Neuronal stem cell (in vitro differentiated cells): ENCODE measurements at regions not wholly inside any gene's neighbourhood (a gene's known extent, or its start where the extent isn't known, plus 50 kb on each side); places are given as distances from the start of the nearest gene placed in this dataset.
"Not testable (repeated sequence)": the region's sequence is repeated elsewhere in the genome, so short reads cannot be mapped to it uniquely, and the experiment has no call there.

Experiments used
- DNase-seq: peaks from one replicate; pipeline ENCODE4 v3.0.0-alpha.2; 2013; ENCODE audit warnings: low spot score
- H2AFZ ChIP-seq: one replicate; pipeline ENCODE4 v1.6.1; 2013; ENCODE audit warnings: mild to moderate bottlenecking, low read length, inconsistent platforms
- H2AK5ac ChIP-seq: 2 replicates; pipeline ENCODE4 v1.6.1; 2013; ENCODE audit warnings: low read depth, mild to moderate bottlenecking, inconsistent platforms, low read length, moderate library complexity, mixed read lengths
- H2BK120ac ChIP-seq: 2 replicates; pipeline ENCODE4 v1.6.1; 2013; ENCODE audit warnings: low read depth, mild to moderate bottlenecking, inconsistent platforms, low read length, moderate library complexity, mixed read lengths
- H2BK12ac ChIP-seq: one replicate; pipeline ENCODE4 v1.6.1; 2013; ENCODE audit warnings: low read length, inconsistent platforms
- H2BK15ac ChIP-seq: 2 replicates; pipeline ENCODE4 v1.6.1; 2013; ENCODE audit warnings: mild to moderate bottlenecking, low read length, inconsistent platforms, mixed read lengths
- H2BK5ac ChIP-seq: one replicate; pipeline ENCODE4 v1.6.1; 2013; ENCODE audit warnings: inconsistent platforms, mild to moderate bottlenecking, low read length, moderate library complexity
- H3K14ac ChIP-seq: one replicate; pipeline ENCODE4 v1.6.1; 2013; ENCODE audit warnings: low read length, inconsistent platforms
- H3K18ac ChIP-seq: 2 replicates; pipeline ENCODE4 v1.6.1; 2013; ENCODE audit warnings: low read length, inconsistent platforms
- H3K23ac ChIP-seq: 2 replicates; pipeline ENCODE4 v1.6.1; 2013; ENCODE audit warnings: low read depth, mild to moderate bottlenecking, mixed read lengths, low read length, inconsistent platforms; ENCODE audit not compliant: poor library complexity
- H3K27ac ChIP-seq: replicated peaks from 3 replicates; pipeline ENCODE4 v1.5.1; 2013; ENCODE audit warnings: low read length, inconsistent platforms
- H3K27me3 ChIP-seq, 3 experiments: 2 replicates each; pipeline ENCODE4 v1.6.1; 2013; ENCODE audit warnings: low read length in 3 of 3, mild to moderate bottlenecking in 2 of 3, inconsistent platforms in 1 of 3, low read depth in 1 of 3, mixed read lengths in 1 of 3, moderate library complexity in 1 of 3; ENCODE audit not compliant: control insufficient read depth in 3 of 3, insufficient read depth in 3 of 3
- H3K36me3 ChIP-seq, 2 donors: replicated peaks in 1 of 2; 2 replicates each; pipeline ENCODE4 v1.6.1; 2013; ENCODE audit warnings: low read length in 2 of 2; ENCODE audit not compliant: control insufficient read depth in 2 of 2, insufficient read depth in 2 of 2
- H3K4ac ChIP-seq: 2 replicates; pipeline ENCODE4 v1.6.1; 2013; ENCODE audit warnings: inconsistent platforms, mild to moderate bottlenecking, low read length, moderate library complexity
- H3K4me1 ChIP-seq, 2 donors: 1 replicate in 1 of 2; 2 replicates in 1 of 2; pipeline ENCODE4 v1.6.1; 2013; ENCODE audit warnings: low read length in 2 of 2, low read depth in 1 of 2; ENCODE audit not compliant: control insufficient read depth in 2 of 2, insufficient read depth in 1 of 2
- H3K4me2 ChIP-seq: one replicate; pipeline ENCODE4 v1.6.1; 2013; ENCODE audit warnings: mild to moderate bottlenecking, low read length, inconsistent platforms; ENCODE audit not compliant: insufficient read depth, poor library complexity, severe bottlenecking
- H3K4me3 ChIP-seq, 2 donors: 2 replicates each; pipeline ENCODE4 v1.5.1; 2013; ENCODE audit warnings: low read length in 2 of 2, mild to moderate bottlenecking in 2 of 2, inconsistent platforms in 1 of 2, moderate library complexity in 1 of 2
- H3K79me1 ChIP-seq: one replicate; pipeline ENCODE4 v1.6.1; 2013; ENCODE audit warnings: low read depth, mild to moderate bottlenecking, inconsistent platforms, low read length, moderate library complexity
- H3K9ac ChIP-seq: one replicate; pipeline ENCODE4 v1.6.1; 2013; ENCODE audit warnings: mild to moderate bottlenecking, low read depth, low read length, inconsistent platforms; ENCODE audit not compliant: poor library complexity
- H3K9me3 ChIP-seq, 2 donors: replicated peaks in 1 of 2; 2 replicates each; pipeline versions ENCODE3 to v1.6.1; 2013; ENCODE audit warnings: low read length in 2 of 2, mild to moderate bottlenecking in 2 of 2, inconsistent platforms in 1 of 2, low read depth in 1 of 2, mixed read lengths in 1 of 2, moderate library complexity in 1 of 2; ENCODE audit not compliant: control insufficient read depth in 2 of 2, insufficient read depth in 1 of 2
- H4K8ac ChIP-seq: one replicate; pipeline ENCODE4 v1.6.1; 2013; ENCODE audit warnings: low read depth, mild to moderate bottlenecking, inconsistent platforms, low read length, moderate library complexity
- H4K91ac ChIP-seq: one replicate; pipeline ENCODE4 v1.6.1; 2013; ENCODE audit warnings: low read length, low read depth, mild to moderate bottlenecking, inconsistent platforms; ENCODE audit not compliant: poor library complexity
- WGBS, 2 donors: extraction: QIAGEN DNeasy Blood & Tissue Kit; methylation state at CpG; one replicate each; pipeline ENCODE4 v1.1.7; 2013; ENCODE audit warnings: missing lambda C conversion rate in 2 of 2, mixed read lengths in 1 of 2; ENCODE audit not compliant: insufficient read length in 2 of 2, insufficient replicate concordance in 1 of 2; ENCODE audit errors: extremely low coverage in 2 of 2; 5-methylcytosine and 5-hydroxymethylcytosine counted together

DNA sequence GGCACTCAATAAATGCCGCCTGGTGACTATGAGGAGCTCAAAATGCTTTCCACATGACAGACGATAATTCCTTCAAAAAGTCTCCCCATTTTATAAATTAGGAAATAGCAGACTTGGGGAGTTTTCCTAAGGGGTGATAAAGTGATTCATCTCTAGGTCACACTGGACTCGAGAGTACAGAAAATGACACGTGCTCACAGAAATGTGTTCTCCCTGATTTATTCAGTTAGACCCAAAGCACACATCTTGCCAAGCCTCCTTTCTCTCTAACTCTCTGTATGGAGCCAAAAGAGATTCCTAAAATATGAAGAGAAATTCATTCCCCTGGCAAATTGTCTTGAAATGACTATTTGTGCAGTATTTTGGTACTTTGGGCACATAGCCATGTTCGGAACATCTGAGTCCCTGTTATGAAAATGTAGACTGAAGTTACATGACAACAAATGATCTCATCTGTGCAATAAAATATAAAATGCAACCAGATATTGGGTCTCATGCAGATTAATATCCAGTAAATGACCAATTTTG lies 381.1 kb downstream of the TFAP2B start:
- Histone ChIP-seq H2AK5ac (no peak overlapping the region), H3K4me2 (no peak overlapping the region), H2BK12ac (no peak overlapping the region), H3K4me3 (no peak overlapping the region), H4K8ac (no peak overlapping the region), H4K91ac (no peak overlapping the region), H3K4me1 (no peaks in the 10 kb centered on the region), H3K18ac (no peak overlapping the region), H3K27me3 (no peaks in the 10 kb centered on the region), H3K36me3 (no peaks in the 10 kb centered on the region), H3K14ac (no peak overlapping the region), H2BK5ac (no peak overlapping the region), H3K79me1 (no peaks in the 10 kb centered on the region), H2BK15ac (no peak overlapping the region), H3K9ac (no peak overlapping the region), H2AFZ (no peak overlapping the region), H2BK120ac (no peak overlapping the region), H3K4ac (no peak overlapping the region), H3K27ac (no peak overlapping the region), H3K23ac (no peak overlapping the region), H3K9me3 (no peaks in the 10 kb centered on the region)
- no CpG with 5 or more reads among the region's 5 CpGs for WGBS, 2 donors
- DNase-seq, result no peak

DNA sequence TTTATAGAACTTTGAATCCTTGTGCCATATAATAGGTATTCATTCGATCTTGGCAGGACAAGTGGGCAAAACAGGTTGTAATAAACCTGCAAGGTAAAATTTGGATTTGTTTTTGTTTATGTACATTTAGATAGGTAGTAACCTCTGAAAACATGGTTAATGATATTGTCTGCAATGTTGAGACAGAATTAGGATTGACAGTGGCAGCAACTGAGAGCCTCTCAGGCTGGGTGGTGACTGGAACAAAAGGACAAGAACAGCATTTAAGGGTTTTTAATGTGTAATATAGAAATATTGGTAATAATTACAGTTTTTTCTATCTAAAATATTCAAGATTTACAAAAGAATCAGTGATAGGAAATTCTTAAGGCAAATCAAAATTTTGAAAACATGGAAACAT lies 382.0 kb downstream of the TFAP2B start:
- WGBS, 2 donors, result no CpG with 5 or more reads among the region's 1 CpG
- Histone ChIP-seq H3K4me3 (no peak overlapping the region), H4K91ac (no peak overlapping the region), H3K18ac (no peak overlapping the region), H3K79me1 (no peaks in the 10 kb centered on the region), H3K36me3 (no peaks in the 10 kb centered on the region), H2BK120ac (no peak overlapping the region), H4K8ac (no peak overlapping the region), H3K4ac (no peak overlapping the region), H3K27me3 (no peaks in the 10 kb centered on the region), H2BK5ac (no peak overlapping the region), H3K23ac (no peak overlapping the region), H3K14ac (no peak overlapping the region), H2AK5ac (no peak overlapping the region), H3K9me3 (no peaks in the 10 kb centered on the region), H2BK15ac (no peak overlapping the region), H3K27ac (no peak overlapping the region), H3K4me1 (no peaks in the 10 kb centered on the region), H2AFZ (no peak overlapping the region), H3K4me2 (no peak overlapping the region), H3K9ac (no peak overlapping the region), H2BK12ac (no peak overlapping the region)
- DNase-seq, result no peak

DNA sequence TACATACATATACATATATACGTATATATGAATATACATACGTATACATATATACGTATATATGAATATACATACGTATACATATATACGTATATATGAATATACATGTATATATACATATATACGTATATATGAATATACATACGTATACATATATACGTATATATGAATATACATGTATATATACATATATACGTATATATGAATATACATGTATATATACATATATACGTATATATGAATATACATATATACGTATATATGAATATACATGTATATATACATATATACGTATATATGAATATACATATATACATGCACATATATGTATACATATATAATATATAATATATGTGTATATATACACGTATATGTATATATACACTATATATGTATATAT lies 384.0 kb downstream of the TFAP2B start:
- not testable (repeated sequence) for H4K91ac ChIP-seq, H2BK12ac ChIP-seq

DNA sequence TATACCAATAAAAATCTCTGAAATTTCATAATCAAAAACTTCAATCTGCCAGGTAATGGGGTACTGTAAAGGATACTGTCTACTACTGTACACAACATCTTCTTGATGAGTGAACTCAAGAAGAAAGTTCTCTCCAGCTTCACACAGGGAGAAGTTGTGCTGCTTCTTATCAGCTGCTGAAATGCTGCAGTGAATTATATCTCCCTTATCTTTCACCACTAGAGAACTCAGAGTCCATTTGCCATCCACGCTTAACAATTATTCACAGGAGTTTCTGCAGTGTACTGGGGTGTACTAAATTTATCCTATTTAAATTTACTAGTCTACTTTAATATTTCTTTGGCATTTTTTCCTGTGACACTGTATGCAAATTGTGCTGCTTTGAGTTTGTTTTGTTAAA lies 384.8 kb downstream of the TFAP2B start:
- H2BK15ac ChIP-seq, result no peak overlapping the region
- no peak overlapping the region for H3K14ac ChIP-seq
- H2BK5ac ChIP-seq, result no peak overlapping the region
- no peak overlapping the region for H4K8ac ChIP-seq
- H3K27ac ChIP-seq, result no peak overlapping the region
- no peak overlapping the region for H3K4me3 ChIP-seq
- no peak overlapping the region for H3K4ac ChIP-seq
- H2BK120ac ChIP-seq, result no peak overlapping the region
- no peak overlapping the region for H3K23ac ChIP-seq
- no peaks in the 10 kb centered on the region for H3K79me1 ChIP-seq
- no peaks in the 10 kb centered on the region for H3K36me3 ChIP-seq
- DNase-seq, result no peak
- no peak overlapping the region for H3K4me2 ChIP-seq
- H3K9me3 ChIP-seq, result no peaks in the 10 kb centered on the region
- no peak overlapping the region for H2AFZ ChIP-seq
- no peak overlapping the region for H2BK12ac ChIP-seq
- no peaks in the 10 kb centered on the region for H3K27me3 ChIP-seq
- no peak overlapping the region for H2AK5ac ChIP-seq
- no peak overlapping the region for H4K91ac ChIP-seq
- no peaks in the 10 kb centered on the region for H3K4me1 ChIP-seq
- H3K9ac ChIP-seq, result no peak overlapping the region
- no CpG with 5 or more reads among the region's 1 CpG for WGBS, 2 donors
- no peak overlapping the region for H3K18ac ChIP-seq

More for the DNA sequence above, 384.0 kb downstream of the TFAP2B start:
- not testable (repeated sequence) for H3K18ac ChIP-seq, H3K27ac ChIP-seq, H3K4ac ChIP-seq, H3K9me3 ChIP-seq, H2BK15ac ChIP-seq, H2BK5ac ChIP-seq, H2BK120ac ChIP-seq, H3K4me1 ChIP-seq, H3K79me1 ChIP-seq, H3K9ac ChIP-seq, H3K36me3 ChIP-seq, DNase-seq, H3K4me2 ChIP-seq, H3K27me3 ChIP-seq, H3K14ac ChIP-seq, H3K23ac ChIP-seq, H3K4me3 ChIP-seq, H4K8ac ChIP-seq, H2AFZ ChIP-seq, H2AK5ac ChIP-seq
- no CpG with 5 or more reads among the region's 13 CpGs for WGBS, 2 donors
